Hindlimb muscle (tissue), 1 donor: ENCODE measurements at regions not wholly inside any gene's neighbourhood (a gene's known extent, or its start where the extent isn't known, plus 50 kb on each side); places are given as distances from the start of the nearest gene placed in this dataset.

Experiments used
- DNase-seq: peaks from one replicate; pipeline ENCODE4 v3.0.0-alpha.2; 2013

DNA sequence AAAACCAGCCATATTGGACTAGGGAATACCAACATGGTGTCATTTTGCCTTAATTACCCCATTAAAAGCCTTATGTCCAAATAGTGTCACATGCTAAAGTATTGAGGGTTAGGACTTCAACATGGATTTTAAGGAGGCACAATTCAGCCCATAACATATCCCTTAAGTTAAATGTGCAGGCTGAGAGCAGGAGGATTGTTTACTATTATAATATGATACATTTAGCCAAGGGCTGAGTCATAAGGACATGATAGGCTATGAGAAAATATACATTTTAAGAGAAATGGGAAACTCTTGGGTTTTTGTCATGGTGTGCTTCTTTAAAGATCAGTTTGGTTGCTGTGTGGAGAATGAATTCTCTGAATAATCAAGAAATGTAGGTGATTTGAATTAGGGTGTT is 136.8 kb downstream of the RDH14 start:
- DNase-seq: no peak

DNA sequence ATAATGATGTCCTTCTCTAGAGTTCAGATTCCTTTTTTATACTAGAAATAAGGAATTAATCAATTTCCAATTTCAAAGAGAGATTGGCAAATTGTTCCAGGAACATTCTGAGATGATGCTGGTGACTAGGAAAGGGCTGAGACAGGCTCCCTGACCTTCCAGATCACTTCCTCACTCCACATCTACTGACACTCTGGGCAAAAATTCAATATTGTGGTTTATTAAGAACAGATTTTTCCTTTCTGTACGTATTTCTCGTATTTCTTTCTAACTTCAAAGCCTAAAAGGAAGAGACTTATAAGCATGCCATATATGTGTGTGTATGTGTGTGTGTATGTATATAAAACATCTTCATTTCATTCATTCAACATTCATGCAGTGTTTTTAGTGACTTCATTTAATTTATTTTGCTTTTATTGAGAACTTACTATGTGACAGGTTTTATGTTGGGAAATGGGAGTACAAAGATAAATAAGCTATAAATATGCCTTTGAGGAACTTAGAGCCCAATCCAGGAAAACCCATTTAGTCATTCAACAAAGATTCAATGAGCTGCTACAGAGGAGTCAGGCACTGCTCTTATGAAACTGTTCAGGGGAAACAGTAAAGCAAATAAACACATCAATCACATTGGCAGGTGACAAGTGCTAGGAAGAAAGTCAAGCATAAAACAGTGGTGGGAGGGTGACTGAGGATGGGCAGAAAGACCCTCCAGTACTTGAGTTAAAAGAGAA is 137.9 kb downstream of the RDH14 start:
- DNase-seq: no peak

DNA sequence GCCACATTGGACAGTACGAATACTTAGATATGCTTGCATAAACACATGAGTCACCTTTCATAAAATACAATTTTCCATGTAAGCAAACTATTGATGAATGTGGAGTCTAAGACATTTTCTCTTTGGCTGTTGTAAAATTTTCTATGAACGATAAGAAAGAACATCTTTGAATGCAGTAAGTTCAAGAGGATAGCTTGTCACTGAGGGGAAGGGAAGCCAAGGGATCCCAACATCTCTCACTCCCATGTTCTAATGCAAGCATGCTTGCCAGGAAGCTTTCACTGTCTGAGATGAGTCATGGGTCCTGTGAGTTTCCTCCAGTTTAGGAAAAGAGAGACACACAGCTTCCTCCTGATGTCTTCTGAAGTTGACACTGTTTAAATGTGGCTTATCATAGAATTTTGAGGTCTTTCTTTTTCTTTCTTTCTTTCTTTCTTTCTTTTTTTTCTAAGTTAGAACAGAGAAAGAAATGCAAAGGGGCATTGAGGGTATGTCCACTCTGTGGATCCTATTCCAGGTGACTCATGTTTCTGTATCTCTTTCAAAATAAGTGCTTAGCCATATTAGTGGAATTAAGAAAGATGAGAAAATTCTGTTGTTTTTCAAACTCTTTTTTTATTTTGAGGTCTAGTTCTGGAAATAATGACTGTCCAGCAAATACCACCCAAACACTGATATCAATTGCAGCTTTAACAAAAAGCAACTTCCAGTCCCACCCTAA is 146.6 kb downstream of the RDH14 start:
- DNase-seq: peak; percentile 66

DNA sequence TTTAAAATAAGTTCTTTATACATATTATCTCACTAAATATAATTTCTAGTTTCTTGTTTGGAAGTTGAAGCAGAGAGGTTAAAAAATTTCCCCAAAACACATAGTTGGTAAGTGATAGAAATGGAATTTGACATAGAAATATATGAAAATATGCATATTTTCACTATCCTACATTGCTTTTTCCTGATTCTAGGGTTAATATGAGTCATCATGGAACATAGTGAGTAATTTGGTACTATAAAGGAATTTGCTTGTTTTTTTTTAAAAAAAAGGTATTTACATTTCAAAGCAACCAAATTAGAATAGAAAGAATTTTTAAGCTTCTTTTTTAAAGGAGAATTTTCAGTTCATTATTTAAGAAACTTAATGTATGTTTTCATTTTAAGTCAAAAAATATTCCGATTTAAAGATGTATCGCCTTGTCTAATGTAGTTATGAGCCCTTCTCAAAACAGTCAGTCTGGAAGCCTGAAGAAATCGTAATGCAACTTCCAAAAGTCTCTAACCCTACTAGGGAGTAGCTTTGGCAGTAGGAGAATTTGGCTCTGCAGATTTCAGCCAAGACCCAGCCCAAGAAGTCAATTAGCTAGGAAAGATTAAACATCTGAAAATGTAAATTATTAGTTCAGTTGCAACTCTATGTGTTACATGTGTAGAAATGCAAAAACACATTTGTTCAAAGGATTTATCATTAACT is 147.3 kb downstream of the RDH14 start:
- no peak for DNase-seq

DNA sequence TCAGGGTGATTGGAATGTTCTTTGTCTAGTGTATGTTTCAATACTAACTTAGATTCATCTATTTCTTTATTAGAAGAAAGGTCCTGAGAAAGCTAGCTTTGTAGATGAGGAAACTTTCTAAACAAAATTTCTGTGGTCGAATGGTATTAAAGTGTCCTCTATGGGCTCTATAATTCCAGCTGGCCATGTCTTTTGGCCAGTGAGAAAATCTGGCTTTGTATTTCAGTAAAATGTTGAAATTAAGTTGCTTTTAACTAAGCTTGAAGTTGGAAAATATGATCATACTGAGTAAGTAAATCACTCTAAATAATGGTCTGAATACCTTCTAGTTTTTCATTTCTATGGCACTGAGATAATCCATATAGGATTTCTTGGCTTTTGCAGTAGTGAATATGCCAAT is 148.8 kb downstream of the RDH14 start:
- no peak for DNase-seq

DNA sequence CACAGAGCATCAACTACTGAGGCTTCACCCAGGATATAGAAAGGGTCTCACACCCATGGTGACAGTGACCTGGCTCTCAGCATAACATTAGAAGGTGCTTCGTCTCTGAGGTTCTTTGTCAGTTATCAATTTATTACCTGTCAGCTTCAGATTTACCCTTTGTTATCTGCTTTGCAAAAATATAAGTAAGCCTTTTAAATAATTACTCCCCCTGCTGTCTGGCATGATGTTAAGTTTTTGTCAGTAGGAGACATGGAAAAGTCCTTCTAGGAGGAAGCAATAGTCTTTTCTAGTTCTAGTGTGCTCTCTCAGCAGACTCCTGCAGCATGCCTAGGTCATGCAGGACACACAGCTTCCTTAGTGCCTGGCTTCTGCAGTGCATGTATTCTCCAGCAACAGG is 149.9 kb downstream of the RDH14 start:
- no peak for DNase-seq

DNA sequence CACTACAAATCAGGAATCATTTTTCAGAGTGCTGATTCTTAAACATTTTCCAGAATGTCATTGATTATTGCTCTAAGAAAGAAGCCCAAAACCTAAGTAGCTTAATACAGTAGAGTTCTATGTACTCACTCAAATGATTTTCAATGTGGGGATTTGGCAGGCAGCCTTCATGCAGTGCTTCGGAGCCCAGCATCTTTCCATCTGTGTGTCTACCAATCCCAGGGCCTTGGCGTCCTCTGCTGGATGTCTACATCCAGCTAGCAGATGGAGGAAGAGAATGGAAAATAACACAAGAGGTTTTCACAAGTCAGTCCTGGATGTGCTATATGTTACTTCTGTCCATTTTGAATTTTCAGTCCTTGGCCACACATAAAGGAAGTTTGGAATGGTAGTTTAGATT is 151.8 kb downstream of the RDH14 start:
- peak; percentile 76 for DNase-seq

DNA sequence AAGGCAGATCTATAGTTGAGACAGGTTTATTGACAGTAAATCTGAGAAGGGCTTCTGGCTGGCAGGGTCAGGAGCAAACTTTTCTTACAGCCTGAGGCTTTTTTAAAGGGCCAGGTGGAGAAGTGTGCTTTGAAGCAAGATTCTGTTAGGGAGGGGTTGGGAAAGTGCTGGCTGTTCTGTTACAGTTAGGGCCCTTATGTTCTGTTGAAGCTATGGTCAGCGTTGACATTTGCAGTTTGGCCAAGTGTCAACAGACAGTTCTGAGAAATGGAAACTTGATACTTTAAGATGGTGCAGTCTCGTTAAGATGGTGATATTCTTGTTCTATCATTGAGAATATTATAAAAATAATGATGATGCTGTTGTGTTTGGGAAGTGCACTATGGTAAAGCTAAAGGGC is 154.2 kb downstream of the RDH14 start:
- DNase-seq: no peak

DNA sequence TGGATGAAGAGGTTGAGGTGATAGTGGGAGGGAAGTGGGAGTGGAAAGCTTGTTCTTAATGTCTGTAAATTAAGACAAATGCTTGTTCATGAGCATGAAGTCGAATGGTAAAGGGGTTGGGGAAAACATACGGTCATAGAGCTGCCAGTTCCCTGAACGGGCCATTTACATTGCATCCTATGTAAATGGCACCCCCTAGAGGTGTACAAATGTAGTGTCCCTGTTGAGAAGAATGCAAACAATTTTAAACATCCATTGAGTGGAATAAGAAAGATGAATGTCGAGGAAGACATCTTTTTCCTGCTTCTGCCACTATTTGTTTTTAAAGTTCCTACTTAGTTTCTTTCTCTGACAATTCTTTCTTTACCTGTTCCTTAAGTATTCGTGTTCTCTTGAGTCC is 155.7 kb downstream of the RDH14 start:
- DNase-seq: no peak

DNA sequence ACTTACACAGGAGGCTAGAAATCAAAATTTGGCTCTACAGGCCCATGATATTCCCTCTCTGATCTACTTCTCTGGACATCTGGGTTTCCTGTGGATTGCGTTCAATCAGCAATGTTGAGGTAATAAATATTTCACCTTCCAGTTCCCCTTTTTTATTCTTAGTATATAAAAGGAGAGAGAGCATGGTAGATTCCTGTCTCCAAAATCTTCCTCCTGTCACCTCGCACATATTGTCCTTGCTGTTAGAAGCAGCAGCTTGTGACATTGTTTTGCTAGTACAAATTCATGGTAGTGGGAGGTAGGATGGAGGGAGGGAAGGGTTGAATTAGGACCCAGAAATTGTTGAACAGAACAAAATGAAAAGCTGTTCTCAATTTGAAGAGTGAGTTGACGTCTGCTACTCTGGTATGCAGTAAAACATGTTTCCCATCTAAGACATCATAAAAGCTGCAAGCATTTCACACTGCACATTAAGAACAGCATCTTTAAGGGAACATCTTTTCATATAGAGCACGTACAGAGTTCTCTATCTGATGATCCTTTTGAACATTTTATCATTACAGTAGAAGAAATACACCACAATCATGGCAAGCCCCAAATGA is 156.4 kb downstream of the RDH14 start:
- peak; percentile 43 for DNase-seq

DNA sequence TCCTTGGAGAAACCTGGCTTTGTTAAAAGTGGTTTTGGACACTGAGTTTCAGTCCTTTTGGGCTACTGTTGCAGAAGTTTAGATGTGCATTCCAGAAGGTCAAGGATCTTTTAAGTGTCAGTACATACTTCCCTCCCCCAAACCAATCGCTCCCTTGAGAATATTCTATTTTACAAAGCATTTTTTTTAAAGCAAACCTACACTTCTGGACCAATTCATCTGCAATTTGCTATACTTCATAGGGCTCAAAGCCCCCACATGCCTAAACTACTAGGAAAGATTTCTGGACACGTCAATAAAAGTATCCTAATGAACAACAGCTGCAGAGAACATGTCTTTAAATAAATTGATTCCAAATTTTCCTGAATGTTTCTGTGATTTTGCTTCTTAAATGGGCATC is 157.6 kb downstream of the RDH14 start:
- DNase-seq: no peak

DNA sequence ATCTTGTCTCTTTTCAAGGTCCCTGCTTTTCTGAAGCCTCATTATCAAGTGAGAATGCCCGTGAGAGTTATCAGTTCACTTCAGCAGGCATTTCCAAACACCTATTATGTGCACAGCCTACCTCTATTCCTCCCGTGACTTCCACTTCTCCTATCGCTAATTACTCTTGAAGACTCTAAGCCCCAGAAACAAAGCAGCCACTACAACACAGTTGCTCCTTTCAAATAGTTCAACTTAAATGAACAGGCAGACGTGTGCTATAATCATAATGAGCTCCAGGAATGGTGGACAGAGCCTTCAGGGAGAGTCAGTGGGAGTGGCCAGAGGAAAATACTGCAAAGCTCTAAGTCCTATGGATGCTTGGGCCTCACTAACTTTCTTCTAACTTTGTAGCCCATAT is 159.0 kb downstream of the RDH14 start:
- DNase-seq: no peak

DNA sequence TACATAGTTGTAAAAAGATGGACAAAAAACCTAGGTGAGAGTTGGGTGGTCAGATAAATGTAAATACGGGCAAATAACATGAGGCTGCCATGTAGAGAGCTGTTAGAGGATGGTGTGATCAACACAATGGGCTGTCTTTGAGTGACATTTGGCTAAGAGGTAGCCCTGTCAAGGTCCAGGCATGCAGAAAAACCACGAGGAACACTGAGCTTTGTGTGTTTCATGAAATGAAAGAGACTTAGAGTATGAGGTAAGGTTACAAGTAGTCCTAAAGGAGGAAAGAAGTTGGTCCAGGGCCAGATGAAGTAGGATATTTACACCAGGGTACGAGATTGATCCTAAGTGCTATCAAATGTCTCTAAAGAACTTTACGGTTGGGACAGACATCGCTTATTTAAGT is 160.9 kb downstream of the RDH14 start:
- DNase-seq: no peak

DNA sequence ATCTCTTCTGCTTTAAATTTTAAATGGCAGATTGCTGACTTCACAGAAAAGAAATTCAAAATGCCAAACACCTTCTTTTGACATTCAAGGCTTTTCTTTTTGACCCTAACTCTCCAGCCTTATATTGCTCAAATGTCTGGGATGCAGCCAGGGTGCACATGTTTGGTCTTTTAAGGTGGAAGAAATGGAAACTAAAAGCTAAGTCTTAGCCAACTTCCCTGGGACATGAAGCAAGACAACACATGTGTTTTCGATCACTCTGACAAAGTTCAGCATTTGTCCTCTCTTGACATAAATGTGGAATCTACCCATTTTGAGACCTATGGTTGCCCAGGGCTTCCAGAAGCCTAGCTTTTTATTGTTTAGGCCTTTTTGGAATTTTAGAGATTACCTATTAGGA is 161.6 kb downstream of the RDH14 start:
- DNase-seq: no peak

DNA sequence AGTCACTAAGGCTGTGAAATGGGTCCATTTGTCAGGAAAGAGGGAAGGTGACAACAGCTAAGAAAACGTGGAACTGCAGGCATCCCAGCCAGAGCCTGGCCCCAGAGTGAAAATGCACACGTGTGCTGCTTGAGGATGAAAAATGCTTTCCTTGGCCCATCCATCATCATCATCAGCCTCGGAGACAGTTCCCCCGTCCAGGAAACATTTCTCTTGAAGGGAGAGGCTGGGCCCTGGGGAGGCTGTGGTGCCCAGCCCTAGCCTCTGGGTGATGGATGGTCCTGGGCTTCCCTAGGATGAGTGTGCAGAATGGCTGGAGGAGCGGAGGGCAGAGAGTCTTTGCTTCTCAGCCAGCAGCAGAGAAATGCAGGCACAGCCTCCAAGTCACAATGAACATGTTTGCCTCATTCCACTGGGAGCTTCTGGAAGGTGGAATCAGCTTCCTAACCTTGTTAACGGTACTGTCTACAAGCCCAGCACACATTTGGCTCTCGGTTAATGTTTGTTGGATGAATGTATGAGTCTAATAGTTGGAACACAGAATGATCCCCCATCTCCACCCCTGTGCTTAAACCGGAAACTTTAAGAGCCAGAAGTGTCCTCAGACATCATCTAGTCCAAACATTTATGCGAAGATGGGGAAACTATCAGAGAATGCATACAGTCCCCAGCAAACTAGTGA is 164.0 kb downstream of the RDH14 start:
- DNase-seq: peak; percentile 49

DNA sequence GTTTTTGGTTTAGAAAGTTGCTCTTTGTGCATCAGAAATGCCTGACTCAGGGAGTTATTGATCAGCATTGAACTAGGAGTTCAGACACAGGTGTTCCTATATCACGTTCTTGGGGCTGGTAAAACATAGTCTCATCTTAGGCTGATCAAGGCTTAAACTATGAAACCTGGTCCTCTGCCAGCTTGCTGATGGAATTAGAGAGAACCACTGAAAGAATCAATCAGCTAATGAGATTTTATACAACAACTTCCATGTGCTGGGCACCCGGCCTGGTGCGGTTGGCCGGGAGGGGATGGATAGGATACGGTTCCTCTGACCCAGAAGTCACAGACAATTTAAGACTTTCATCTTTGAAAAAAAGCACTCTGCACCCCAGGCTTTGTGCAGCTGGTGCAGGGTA is 164.9 kb downstream of the RDH14 start:
- DNase-seq: no peak

DNA sequence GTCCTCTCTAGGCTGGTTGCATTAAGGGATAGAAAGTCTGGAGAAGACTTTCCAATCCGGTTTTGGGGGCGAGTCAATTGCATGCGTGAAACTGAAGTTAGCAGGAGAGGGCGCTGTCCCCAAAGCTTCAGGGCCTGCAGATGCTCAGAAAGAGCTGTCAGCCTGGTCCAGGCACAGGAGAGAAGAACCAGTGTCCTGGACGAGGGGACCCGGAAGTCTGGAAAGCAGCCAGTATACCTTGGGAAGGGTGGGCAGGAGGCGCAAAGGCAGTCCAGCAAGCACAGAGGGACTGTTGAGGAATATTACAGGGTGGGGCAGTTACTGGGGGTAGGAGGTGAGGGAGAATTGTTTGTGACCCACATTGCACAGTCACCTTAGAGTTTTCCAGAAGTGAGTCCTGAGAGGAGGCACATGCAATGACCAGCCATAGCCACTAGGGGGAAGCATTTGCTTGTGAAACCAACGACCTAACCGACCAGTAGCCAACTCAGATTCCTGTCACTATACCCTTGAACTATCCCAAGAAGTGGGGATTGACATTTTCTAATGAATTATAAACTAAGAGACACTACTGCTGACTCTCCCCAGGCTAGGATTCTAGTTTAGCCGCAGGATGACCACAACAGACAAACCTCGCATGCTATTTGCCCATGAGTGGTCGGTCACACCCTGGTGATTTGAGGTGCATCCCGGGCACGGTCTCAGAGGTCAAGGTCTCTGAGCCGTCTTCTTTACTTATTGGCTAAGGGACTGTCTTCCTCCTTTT is 172.8 kb downstream of the RDH14 start:
- DNase-seq: peak; percentile 82

DNA sequence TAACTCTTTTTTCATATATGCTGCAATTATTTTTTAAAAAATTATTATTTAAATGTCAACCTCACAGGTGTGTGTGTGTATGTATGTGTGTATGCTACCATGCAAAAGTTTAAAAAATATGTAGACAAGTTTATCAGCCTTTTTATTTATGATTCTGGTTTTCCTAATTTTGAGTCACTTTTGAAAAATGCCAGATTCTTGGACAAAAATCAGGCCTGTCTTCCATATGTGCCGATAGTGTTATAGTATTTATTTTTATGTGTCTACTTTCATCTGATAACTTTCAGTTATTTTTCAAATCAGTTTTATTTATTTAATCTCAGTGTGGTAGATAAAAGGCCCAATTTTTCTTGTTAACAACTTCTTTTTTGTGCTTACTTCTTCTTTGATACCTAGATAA is 176.2 kb downstream of the RDH14 start:
- DNase-seq: no peak

DNA sequence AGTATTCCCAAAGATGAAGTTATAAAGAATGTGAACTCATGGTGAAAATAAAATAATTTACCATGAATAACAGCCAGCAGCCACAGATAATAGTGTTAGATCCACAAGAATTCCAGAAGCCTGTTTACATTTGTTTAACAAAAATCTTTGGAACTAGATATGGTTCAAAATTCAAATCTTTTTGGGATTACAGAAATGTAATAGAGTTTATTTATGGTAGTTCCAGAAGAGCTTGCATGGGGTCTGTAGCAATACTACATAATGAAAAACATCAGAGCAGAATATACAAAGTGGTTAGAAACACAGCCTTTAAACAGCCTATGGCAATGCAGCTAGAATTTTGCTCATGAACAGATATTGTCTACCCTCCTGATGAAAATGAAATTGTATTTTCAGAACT is 179.1 kb downstream of the RDH14 start:
- no peak for DNase-seq

DNA sequence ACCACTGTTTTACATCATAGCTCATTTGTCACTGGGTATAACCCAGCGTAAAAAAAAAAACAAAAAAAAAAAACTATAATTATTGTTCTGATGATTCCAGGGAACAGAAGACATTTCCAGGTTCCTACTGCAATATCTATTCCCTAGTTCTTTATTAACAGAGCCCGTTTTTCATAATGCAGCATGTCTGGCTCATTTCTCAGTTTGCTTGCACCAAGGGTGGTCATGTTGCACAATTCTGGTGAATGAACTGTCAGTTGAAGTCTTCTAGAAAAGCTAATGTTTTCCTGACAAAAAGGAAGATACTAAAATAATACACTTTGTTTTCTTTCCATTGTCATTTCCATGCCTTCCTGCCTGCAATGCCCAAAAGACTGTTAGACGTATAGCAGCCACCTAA is 180.1 kb downstream of the RDH14 start:
- no peak for DNase-seq

DNA sequence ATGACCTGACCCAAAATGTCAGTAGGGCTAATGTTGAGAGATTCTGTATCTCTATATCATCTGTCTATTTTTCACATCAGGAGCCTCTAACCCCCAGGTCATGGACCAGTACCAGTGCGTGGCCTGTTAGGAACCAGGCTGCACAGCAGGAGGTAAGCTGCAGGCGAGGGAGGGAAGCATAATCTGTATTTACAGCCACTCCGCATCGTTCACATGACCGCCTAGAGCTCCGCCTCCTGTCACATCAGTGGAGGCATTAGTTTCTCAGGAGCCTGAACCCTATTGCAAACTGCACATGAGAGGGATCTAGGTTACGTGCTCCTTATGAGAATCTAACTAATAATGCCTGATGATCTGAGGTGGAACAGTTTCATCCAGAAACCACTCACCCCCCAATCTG is 180.6 kb downstream of the RDH14 start:
- no peak for DNase-seq

DNA sequence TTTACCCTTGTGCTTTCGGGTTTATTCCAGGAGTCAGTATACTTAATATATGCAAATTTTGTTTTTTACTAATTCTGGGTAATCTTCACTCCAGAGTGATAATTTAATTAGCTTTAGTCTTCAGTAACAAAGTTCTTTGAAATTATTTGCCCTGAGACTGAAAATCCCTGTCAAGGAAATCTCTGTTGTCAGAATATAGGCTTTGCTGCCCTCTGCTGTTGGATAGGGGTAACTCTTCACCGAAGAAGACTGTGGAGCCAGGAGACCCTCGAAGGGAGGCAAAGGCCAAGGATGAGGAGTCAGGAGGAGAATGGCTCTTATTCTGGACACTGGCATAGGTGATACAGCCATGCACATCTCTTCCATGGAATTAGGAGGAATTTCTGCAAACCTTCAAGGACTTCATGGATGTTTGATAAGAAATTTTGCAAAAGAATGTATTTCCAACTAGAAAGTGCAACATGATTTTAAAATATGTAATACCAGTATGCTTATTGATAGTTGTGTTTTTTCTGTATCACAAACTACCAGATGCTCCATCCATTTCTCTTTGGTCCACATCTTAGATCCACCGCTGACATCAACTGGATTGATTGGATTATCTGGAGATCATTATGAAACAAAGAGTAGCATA is 182.3 kb downstream of the RDH14 start:
- peak; percentile 48 for DNase-seq
